ENCODE measurements at regions not wholly inside any gene's neighbourhood (a gene's known extent, or its start where the extent isn't known, plus 50 kb on each side); places are given as distances from the start of the nearest gene placed in this dataset.
"Not testable (repeated sequence)": the region's sequence is repeated elsewhere in the genome, so short reads cannot be mapped to it uniquely, and the experiment has no call there.

GRCh38 chr1:181954178-181954577 lies 107.3 kb downstream of the ZNF648 start:
- TF ChIP-seq POLR2A (IDR thresholded peaks at IDR 0.05; ENCODE audit: low read length); GATA1 (IDR thresholded peaks at IDR 0.05; ENCODE audit: low read depth, low read length): not testable (repeated sequence)

All from erythroblast (primary cell).